ENCODE measurements at regions not wholly inside any gene's neighbourhood (a gene's known extent, or its start where the extent isn't known, plus 50 kb on each side); places are given as distances from the start of the nearest gene placed in this dataset.
"Not testable (repeated sequence)": the region's sequence is repeated elsewhere in the genome, so short reads cannot be mapped to it uniquely, and the experiment has no call there.

DNA sequence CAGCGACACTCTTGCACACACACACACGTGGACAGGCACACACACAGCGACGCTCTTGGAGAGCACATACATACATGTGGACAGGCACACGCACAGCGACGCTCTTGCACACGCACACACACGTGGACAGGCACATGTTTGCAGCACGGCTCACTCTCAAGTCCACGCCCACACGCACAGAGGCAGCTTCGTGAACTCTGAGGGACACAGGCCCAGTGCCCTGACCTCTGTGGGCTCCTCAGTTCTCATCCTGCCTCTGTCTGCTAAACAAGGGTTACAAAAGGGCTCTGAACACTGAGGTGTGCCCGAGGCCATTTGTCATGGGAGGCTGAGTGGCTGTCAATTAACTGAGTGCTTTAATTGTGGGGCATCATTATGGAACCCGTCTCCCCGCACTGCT is 558.8 kb upstream of the ADAMTS16 start:
- DNase-seq: no peak

DNA sequence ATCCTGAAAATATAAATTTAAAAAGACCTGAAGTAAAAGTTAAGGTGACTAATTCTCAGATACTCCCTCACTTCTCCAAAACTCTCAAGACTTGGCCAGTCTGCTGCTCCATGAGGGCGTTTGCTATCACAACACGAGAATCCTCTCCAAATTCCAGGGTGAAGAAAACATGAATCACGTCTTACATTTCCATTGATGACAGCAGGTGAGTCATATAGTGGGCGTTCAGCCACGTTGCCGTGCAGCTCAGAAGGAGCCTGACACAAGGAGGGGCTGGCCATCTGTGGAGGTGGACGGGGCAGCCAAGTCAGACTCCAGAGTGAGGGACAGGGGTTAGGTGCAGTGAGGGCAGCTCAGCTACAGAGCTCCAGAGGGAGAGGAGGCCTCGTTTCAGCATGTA is 555.1 kb upstream of the ADAMTS16 start:
- DNase-seq: no peak

DNA sequence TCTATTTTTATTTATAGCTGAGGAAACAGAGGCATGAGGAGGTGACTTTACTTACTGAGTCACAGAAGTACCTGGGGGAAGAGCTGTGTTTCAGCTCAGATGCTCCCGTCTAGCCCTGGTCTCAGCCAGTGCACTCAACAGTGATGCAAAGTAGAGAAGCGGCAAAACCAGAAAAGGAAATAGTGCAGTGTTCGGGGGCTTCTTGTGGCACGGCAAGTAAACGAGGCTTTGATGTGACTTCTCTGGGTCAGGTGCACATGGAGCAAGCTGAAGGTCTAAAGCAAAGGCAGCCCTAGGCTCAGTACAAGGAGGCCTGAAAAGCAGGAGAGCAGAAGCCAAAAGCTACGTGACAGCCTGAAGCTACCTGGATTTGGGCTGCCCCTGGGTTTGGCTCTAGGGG is 526.7 kb upstream of the ADAMTS16 start:
- no peak for DNase-seq

DNA sequence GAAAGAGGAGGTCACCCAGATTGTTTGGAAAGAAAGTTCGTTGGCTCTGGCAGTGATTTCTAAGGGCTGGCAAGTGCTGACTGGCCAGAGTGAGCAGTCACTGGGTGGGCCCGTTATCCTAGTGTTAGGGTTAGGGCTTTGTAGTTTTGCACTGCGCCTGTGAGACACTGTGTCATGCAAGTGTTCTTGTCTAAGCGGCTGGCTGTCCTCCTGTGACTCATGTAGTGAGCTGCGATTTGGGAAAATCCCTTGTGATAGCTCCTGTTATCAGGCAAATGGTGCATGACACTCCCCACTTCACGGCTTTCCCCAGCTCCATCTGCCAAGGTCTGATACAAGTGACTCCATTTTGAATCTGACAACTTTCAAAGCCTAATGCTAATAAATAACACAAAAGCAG is 526.0 kb upstream of the ADAMTS16 start:
- no peak for DNase-seq

DNA sequence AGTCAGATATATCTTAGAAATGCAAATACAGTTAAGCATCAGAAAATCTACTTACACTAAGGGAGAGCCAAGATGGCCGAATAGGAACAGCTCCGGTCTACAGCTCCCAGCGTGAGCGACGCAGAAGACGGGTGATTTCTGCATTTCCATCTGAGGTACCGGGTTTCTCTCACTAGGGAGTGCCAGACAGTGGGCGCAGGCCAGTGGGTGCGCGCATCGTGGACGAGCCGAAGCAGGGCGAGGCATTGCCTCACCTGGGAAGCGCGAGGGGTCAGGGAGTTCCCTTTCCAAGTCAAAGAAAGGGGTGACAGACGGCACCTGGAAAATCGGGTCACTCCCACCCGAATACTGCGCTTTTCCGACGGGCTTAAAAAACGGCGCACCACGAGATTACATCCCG is 524.8 kb upstream of the ADAMTS16 start:
- DNase-seq: not testable (repeated sequence)

DNA sequence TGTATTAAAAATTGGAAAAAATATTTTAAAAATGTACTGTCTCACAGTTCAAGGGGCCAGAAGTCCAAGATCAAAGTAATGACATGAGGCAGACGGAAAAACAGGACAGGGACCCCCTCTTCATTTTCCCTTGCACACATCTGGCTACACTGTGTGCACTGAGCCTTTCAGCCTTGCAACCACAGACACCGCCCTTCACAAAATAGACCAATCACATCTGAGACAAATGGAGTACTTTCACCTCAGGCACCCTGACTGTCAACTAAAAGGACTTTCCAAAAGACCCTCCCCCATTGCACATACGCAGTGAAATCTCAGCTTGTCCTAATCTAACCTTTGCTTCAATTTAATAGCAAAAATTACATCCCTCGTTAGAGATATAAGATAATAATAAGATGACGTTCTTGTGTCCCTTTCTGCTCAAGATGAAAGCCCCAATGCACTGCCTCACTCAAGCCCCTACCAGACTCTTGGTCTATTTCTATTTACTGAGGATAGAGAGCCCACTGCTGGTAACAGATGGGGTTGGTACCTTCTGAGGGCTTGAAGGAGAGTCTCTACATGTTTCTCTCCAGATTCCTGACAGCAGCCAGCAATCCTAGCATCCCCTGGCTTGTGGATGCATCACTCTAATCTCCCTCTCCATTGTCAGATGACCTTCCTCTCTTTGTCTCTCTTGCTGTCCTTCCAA is 514.8 kb upstream of the ADAMTS16 start:
- no peak for DNase-seq

DNA sequence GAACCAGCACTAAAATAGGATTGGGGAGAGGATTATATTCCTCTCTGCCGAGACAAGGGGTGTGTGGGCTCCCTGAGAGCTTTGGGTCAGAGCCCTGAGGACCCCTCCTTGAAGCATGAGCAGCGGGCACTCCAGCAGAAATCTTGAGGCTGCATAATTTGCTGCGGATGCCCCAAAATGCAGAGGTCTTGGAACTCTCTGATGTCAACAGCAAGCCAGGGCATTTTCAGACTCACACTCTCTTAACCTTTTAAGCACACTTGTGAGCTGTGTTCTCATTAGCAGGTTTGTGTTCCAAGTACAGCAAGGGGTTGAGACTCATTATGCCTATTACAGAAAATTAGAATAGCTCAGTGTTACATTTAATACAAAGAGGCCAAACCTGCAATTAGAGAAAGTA is 513.0 kb upstream of the ADAMTS16 start:
- DNase-seq: no peak

DNA sequence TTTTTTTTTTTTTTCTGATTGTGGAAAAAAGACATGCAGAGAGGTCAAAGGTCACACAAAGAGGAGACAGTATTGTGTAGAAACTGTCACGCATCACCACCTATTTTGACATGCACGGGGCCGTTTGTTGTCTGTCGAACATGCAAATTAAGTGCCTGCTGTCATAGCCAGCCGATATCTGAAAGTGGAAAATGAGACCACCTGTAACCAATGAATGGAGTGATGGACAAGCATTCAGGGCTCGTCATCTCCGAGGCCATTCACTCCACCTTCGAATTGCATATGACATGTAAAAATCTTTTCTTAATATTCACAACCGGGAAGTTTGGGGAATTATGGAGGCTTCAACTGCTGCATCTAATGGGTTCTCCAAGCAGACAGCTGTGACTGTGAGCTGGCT is 512.2 kb upstream of the ADAMTS16 start:
- no peak for DNase-seq

DNA sequence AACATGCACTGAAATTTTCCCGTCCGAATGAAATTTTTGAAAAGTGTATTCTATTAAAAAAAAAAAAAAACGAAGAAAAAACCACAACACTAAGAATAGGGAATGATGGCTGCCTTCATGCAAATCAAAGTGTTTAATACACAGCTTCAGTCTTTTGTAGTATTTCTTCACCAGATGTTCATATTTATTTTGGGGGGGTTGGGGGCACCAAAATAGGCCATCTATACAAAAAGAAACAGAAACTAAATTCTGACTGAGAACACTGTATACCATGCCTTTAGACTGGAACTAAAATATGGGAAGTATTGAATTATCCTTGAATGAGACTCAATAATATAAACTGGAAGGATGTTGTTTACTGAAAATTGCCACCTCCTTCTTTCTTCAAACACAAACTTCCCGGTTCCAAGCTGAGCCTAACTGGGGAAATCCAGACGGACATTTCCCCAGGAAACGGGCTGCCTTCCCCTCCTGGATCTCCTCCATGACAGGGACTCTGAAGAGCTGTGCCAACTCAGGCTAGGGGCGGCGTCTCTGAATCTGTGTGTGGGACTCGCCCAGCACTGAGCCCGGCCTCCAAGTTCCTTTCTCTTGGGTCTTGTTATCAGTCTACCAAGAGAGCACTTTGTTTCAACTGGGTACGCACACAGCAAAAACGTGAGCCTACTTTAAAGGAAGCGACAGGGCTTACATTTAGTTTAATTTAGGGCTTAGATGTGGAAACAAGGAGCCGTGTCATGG is 511.3 kb upstream of the ADAMTS16 start:
- DNase-seq: no peak

DNA sequence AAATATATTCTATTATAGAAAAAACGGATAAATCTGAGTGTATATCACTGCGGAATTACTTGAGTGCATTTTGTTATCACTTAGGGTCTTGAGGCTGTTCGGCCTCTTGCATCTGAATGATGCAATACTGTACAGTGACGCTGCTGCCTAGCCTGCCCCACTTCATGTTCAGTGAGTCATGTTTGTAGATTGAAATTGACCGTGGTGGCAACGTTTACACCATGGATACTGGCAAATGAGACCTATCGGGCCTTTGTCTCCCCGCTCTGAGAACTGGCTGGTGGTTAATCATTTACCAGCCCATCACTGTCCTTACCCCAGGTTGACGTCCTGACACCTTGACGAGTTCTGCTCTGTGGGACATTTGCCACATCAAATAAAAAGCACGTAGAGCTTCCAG is 510.1 kb upstream of the ADAMTS16 start:
- DNase-seq: no peak

DNA sequence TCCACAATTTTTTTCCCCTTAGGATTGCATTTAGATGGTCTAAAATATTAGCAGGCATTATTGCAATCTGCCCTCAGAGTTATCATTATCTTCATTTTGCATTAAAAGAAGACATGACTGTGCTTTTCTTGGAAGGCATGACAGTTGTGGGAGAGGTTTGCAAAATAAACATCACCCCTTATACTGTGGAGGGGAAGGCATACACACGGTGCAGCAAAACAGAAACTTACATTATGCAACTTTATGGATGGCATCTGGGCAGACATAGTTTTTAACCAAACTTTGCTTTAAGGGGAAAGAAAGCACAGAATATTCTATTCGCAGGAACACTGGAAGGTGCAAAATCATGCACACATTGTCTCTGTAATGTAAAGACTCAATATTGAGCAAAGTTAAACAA is 505.8 kb upstream of the ADAMTS16 start:
- no peak for DNase-seq

DNA sequence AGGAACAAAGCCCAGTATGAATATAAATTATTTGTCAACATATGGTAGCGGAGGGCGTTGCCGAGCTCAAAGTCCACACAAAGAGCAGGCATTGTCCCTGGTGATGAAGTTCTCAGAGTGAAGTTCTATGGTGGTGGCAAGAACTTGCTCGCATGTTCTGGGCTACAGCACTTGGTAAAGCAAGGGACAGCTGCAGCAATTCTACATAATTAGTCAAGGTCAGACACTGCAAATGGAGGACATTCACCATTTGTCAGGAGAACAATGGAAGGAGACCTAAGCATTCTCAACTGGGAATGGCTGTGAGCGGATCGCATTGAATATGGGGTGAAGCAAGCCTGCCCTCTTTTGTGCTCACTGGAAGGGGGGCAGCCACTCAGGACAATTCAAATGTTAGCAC is 503.8 kb upstream of the ADAMTS16 start:
- DNase-seq: no peak

DNA sequence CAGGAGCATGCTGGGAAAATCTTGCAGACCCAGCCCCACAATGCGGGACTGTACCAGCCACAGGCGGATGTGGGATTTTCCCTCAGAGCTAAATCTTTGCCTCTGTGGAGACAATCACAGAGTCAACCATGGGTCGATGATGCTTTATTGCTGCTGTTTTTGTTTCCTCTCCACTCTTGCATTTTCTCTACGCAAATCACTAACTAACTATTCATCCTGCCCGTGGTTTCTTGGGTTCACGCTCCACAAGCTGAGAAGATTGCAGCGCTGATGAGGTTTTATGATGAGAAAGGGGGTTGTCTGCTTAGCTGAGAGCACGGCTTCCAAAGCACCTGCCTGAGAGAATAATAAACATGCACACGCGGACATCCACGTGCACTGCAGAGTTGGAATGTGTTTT is 500.2 kb upstream of the ADAMTS16 start:
- no peak for DNase-seq

DNA sequence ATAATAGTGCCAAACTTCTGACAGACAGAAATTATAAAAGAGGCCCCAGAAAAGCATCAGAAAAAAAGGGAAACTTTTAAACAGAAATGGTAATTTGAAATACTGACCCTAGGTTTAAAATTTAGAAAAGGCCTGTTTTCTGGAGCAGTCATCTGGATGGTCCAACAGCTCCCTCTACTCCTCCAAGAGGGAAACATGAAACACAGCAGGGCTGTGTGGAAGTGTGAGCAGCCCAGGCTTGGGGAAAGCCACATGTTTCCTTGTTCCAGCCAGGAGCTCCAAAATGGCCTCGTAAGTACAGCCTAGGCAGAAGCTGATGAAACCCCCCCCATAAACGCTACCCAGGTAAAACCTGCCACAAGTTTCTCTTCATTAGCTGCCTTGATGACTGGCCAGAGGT is 499.3 kb upstream of the ADAMTS16 start:
- DNase-seq: no peak

DNA sequence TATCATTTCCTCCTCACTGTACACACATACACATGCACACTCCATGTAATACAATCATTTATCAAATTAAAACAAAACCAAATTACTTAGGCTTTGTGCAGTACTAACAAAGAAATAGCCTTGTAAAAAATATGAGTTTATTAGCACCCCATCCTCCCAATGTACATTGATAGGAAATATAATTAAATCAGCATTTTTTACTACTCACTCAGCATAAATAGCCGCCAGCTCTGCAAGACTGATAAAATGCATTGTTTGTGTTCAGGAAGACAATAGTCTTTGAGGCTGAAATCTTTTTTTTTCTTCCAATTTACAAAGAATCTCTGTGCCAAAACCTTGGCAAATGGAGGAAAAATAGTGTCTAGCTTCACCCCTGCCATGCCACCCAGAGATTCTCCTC is 497.6 kb upstream of the ADAMTS16 start:
- no peak for DNase-seq

DNA sequence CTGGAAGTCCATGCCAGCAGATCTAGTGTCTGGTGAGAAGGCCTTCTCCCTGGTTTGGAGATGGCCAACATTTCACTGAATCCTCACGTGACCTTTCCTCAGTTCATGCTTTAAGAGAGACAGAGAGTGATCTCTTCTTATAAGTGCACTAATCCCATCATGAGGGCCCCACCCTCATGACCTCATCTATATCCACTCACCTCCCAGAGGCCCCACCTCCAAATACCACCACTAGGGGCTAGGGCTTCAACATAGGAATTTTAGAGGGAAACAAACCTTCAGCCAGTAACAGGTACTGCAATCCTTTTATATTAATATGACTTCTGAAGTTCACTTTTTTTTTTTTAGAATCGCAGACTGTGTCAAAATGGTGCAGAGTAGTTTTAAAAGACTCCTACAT is 496.9 kb upstream of the ADAMTS16 start:
- no peak for DNase-seq

DNA sequence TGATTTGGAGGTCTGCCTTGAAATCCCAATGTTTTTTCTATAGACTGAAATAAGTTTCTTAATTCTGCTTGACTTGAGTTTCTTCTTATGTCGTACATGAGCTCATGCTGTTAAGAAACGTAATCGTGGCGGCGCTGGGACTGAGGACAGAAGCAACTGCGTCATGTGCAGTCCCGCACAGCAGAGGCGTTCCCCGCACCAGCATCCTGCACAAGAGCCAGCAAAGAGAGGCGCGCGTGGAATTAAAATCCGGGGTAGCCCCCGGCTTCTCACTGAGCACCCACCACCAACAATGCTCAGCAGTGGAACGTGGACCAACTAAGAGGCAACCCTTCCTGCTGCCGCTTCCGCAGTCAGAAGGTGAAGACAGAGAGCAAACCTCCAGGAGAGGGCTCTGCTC is 496.2 kb upstream of the ADAMTS16 start:
- DNase-seq: no peak

DNA sequence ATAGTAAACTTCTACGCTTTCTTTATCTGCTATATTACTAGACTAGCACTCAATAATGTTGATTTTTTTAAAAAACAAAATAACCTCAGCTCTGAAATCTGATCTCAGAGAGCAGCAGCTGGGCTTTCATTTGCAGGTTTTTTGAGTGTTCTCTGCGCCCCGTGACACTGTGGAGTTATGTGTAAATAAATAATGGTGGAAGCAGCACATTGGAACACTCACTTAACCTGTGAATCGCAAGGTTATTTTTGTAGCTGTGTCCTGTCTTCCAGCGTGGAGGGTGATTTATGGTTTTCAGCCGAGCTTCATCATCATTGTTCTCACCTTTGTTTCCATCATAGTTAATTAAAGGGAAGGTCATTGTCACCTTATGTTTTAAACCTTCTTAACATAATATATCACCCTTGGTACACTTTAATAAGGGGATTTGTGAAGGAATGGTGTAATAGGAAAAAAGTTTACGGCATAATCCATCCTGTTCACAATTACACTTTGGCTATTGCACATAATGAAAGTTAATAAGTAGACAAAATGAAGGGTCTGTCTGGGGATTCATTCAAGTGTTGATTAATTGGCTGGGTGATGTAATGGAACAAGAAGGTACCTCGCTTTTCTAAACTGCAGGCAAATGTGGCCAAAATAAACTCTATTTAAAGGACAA is 493.3 kb upstream of the ADAMTS16 start:
- no peak for DNase-seq

DNA sequence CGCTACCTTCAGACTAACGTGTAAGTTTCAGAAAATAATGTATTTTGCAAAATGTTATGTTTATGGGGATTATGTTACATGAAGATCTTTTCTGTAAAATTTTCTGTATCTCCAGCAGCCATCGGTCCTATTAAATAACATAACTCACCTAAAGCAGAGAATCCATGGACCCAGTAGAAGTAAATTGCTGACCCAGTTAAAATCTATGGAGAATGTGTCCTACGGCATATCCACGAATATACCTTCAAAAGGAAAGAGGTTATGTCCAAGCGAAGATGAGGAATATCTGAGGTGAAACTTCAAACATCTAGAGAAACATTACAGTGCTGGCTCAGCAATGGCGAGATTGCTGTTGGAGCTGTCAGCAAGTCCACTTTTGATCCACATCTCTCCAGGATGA is 492.2 kb upstream of the ADAMTS16 start:
- DNase-seq: no peak

DNA sequence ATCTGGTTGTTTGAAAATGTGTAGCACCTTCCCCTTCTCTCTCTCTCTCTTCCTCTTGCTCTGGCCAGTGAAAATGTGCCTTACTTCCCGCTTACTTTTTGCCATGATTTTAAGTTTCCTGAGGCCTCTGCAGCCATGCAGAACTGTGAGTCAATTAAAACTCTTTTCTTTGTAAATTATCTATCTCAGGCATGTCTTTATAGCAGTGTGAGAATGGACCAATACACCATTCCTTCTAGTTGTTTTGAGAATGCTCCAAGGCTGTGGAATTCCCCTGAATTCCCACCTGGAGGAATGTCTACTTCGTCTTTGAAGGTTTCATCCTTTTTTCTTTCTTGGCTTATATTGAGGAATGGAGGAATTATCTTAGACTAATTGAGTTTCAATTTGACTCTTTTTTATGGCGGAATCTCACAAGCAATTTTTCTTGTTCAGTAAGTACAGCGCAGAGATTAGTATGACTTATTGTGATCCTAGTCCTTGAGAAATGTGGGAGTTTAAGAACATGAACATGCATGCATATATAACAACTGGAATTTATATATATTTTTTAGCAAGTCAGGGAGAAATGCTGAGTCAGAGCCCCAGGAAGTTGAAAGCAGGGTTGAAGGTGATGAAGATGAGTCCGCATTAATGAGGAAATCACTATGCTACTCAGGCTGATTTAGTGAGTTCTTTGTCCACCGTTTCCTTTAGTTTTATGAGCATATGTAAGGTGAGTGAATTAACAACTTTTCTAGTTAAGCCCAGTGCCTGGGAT is 488.1 kb upstream of the ADAMTS16 start:
- no peak for DNase-seq

DNA sequence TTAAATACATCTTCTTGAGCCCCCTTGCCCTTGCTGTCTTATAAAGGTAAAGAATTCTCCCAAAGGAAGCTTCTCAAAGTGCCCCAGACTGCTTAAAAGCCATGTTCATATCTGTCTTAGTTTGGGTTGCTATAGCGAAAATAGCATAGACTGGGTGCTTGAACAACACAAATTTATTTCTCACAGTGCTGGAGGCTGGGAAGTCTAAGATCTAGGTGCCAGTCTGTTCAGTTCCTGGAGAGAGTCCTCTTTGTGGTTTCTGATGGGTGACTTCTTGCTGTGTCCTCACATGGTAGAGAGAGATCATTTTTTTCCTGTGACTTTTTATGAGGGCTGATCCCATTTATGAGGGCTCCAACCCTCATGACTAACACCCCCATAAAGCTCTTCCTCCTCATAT is 486.7 kb upstream of the ADAMTS16 start:
- no peak for DNase-seq

DNA sequence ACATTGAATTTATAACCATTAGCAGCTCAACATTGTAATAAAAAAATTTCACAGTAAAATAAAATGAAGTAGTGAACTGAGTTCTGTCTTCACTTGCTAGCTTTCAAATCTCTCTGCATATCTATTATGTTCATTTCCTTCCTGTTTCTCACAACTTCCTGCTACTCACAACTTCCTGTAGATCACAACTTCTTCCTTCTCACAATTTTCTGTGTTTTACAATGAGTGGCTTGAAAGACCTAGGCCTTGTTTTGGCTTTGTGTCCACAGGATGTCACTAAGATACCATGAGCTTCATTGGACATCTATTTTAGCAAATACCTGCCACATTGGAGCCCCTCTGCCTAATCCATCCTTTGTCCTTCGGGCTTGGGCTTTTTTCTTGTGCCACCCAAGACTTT is 480.3 kb upstream of the ADAMTS16 start:
- no peak for DNase-seq

DNA sequence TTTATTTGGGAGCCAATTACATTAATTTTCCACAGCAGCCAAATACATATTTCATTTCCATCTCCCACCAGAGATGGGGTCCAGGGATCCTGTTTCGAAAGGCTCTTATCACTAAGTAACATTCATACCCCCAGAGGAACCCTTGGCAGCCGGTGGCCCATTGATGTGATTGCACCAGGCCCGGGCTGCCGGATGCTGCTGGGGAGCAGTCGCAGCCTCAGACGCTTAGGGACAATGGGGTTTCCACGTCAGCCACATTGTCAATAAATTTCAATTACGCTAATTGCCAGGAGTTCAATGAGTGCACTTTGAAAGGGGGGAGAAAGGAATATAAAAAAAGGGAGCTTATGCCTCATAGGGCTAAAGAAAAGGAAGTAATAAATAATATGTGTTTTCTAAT is 478.8 kb upstream of the ADAMTS16 start:
- DNase-seq: no peak

DNA sequence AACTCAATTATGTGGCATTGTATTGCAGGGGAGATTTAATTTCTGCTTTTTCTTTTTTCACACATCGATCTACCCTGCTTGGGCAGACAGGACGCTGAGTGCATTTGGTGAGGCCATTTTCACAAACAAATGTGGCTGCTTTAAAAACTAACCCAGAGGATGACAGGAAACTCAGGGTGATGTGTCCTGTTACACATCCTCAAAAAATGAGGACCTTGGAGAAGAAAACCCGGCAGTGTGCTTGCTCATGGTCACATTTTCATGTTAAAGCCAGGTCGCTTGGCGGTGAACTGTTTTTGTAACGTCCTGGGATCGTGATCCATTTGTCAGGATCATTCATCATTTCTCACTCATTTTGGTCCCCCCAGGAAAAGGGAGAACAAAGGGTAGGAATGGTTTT is 478.3 kb upstream of the ADAMTS16 start:
- no peak for DNase-seq

All from left hindlimb (tissue), 1 donor.